ENCODE measurements at regions not wholly inside any gene's neighbourhood (a gene's known extent, or its start where the extent isn't known, plus 50 kb on each side); places are given as distances from the start of the nearest gene placed in this dataset.

GRCh38 chr1:192005976-192006375 lies 152.3 kb upstream of the RGS18 start:
- Histone ChIP-seq H3K79me1 (ENCODE audit: insufficient read depth, low read depth, low read length, poor library complexity, severe bottlenecking) (no peaks in the 10 kb centered on the region), H4K20me1 (ENCODE audit: control insufficient read depth, insufficient read depth, insufficient read length) (no peaks in the 10 kb centered on the region), H2BK120ac (ENCODE audit: low read depth, low read length, poor library complexity, severe bottlenecking) (no peak overlapping the region), H4K91ac (ENCODE audit: insufficient read length, low read depth, low read length) (no peak overlapping the region), H2BK20ac (ENCODE audit: low read depth, low read length, poor library complexity, severe bottlenecking) (no peak overlapping the region), H3K23ac (ENCODE audit: insufficient read length, low read depth, low read length) (no peak overlapping the region), H3K79me2 (ENCODE audit: insufficient read depth, low read length) (no peaks in the 10 kb centered on the region), H3K14ac (ENCODE audit: insufficient read depth, low read length) (no peak overlapping the region), H2BK15ac (ENCODE audit: low read depth, low read length) (no peak overlapping the region), H3T11ph (ENCODE audit: low read length) (no peak overlapping the region), H2AFZ (ENCODE audit: low read length) (no peak overlapping the region), H2BK12ac (ENCODE audit: insufficient read length, low read depth, low read length) (no peak overlapping the region), H2BK5ac (ENCODE audit: insufficient read length, low read length) (no peak overlapping the region), H2AK5ac (ENCODE audit: insufficient read length, low read length) (no peak overlapping the region), H3K9ac (ENCODE audit: extremely low read depth, insufficient read length, low read length) (no peak overlapping the region), H3K56ac (ENCODE audit: insufficient read length, low read depth, low read length) (no peak overlapping the region), H4K5ac (ENCODE audit: insufficient read length, low read depth, low read length) (no peak overlapping the region), H3K4me1 (ENCODE audit: insufficient read depth, low read length) (no peaks in the 10 kb centered on the region), H3K27ac (ENCODE audit: insufficient read length, low read depth, low read length) (no peak overlapping the region), H3K23me2 (ENCODE audit: insufficient read length, low read depth, low read length, poor library complexity, severe bottlenecking) (no peaks in the 10 kb centered on the region), H3K27me3 (ENCODE audit: insufficient read depth, low read length) (no peaks in the 10 kb centered on the region), H3K4me2 (ENCODE audit: insufficient read depth, insufficient read length, low read length) (no peak overlapping the region), H4K8ac (replicated peaks; ENCODE audit: insufficient read length, low read depth, low read length) (no peak overlapping the region), H3K4ac (ENCODE audit: low read depth, low read length) (no peak overlapping the region), H3K9me3 (ENCODE audit: control insufficient read depth, low read depth, low read length) (no peaks in the 10 kb centered on the region), H3K18ac (ENCODE audit: insufficient read length, low read depth, low read length) (no peak overlapping the region)
- Mint-ChIP-seq H3K36me3 (ENCODE audit: insufficient read depth in 1 of 3, low read depth in 3 of 3) (no peaks in the 10 kb centered on the region), H3K27me3 (ENCODE audit: low read depth) (no peaks in the 10 kb centered on the region), H3K4me3 (no peak overlapping the region), H3K27ac (no peak overlapping the region), H3K9me3 (no peaks in the 10 kb centered on the region), H3K4me1 (no peaks in the 10 kb centered on the region)
- DNase-seq = no peak
- TF ChIP-seq CTCF (conservative IDR thresholded peaks at IDR 0.05) = no peak
- no CpG with 5 or more reads among the region's 3 CpGs for WGBS (ENCODE audit: extremely low coverage, insufficient read length, low lambda C conversion rate)
